ENCODE measurements at regions not wholly inside any gene's neighbourhood (a gene's known extent, or its start where the extent isn't known, plus 50 kb on each side); places are given as distances from the start of the nearest gene placed in this dataset.

GRCh38 chr13:62139597-62139996, 723.9 kb upstream of the PCDH20 start:
- DNase-seq (ENCODE audit: low spot score) = no peak
- no peak overlapping the region for H3K27ac Mint-ChIP-seq
- peaks cover 33% of the 10 kb centered on the region for H3K9me3 Mint-ChIP-seq
- H3K4me3 Mint-ChIP-seq = no peak overlapping the region
- no peaks in the 10 kb centered on the region for H3K4me1 Mint-ChIP-seq (ENCODE audit: low read depth)
- H3K27me3 Mint-ChIP-seq (ENCODE audit: low read depth) = no peaks in the 10 kb centered on the region
- no peaks in the 10 kb centered on the region for H3K36me3 Mint-ChIP-seq (ENCODE audit: low read depth)

DNA sequence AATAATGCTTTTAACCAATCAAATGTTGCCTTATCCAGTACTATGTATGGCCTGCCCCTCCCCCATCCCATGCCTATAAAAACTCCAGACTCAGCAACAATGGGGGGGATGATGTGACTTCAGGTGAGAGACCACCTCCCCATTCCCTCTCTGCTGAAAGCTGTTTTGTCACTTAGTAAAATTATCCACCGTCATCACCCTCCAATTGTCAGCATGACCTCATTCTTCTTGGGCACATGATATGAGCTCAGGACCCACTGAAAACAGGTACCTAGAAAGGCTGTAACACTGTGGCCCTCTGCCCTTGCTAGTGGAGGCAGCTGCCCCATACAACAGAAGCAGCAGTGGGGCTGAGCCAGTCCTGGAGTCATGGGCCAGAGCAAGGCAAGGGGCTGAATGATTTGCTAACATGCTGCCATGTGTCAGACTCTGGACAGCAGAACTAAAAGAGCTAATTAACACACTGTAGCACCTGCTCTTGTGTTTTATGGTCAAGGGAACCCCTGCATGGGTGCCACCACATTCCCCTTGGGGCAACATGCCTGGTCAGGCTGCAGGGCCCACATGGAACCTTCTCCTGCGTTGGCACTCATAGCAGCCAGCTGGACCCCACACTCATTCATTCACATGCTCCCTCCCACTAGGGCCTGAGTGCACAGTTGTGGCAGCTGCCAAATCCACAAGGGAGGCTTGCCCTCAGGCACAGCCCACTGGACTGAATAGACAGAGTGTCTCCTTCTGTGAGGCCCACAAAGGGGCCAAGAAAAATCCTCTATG, 722.2 kb upstream of the PCDH20 start:
- Mint-ChIP-seq H3K27ac (no peak overlapping the region), H3K4me1 (ENCODE audit: low read depth) (no peaks in the 10 kb centered on the region), H3K27me3 (ENCODE audit: low read depth) (no peaks in the 10 kb centered on the region), H3K36me3 (ENCODE audit: low read depth) (no peaks in the 10 kb centered on the region), H3K9me3 (peaks cover 31% of the 10 kb centered on the region), H3K4me3 (no peak overlapping the region)
- DNase-seq (ENCODE audit: low spot score) = no peak

DNA sequence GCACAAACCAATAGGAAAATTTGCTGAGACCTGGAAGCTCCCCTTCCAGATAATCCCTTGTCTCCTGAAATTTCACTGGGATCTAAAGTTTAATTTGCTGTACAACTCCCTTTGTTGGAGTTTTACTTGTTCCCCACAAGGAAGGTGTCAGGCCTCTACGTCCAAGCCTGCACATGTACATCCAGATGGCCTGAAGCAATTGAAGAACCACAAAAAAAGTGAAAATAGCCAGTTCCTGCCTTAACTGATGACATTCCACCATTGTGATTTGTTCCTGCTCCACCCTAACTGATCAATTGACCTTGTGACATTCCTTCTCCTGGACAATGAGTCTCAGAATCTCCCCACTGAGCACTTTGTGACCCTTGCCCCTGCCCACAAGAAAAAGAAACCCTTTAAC, 716.0 kb upstream of the PCDH20 start:
- no peaks in the 10 kb centered on the region for H3K4me1 Mint-ChIP-seq (ENCODE audit: low read depth)
- no peaks in the 10 kb centered on the region for H3K36me3 Mint-ChIP-seq (ENCODE audit: low read depth)
- H3K9me3 Mint-ChIP-seq = peaks cover 18% of the 10 kb centered on the region
- no peak for DNase-seq (ENCODE audit: low spot score)
- H3K27me3 Mint-ChIP-seq (ENCODE audit: low read depth) = no peaks in the 10 kb centered on the region
- H3K4me3 Mint-ChIP-seq = no peak overlapping the region
- H3K27ac Mint-ChIP-seq = no peak overlapping the region

DNA sequence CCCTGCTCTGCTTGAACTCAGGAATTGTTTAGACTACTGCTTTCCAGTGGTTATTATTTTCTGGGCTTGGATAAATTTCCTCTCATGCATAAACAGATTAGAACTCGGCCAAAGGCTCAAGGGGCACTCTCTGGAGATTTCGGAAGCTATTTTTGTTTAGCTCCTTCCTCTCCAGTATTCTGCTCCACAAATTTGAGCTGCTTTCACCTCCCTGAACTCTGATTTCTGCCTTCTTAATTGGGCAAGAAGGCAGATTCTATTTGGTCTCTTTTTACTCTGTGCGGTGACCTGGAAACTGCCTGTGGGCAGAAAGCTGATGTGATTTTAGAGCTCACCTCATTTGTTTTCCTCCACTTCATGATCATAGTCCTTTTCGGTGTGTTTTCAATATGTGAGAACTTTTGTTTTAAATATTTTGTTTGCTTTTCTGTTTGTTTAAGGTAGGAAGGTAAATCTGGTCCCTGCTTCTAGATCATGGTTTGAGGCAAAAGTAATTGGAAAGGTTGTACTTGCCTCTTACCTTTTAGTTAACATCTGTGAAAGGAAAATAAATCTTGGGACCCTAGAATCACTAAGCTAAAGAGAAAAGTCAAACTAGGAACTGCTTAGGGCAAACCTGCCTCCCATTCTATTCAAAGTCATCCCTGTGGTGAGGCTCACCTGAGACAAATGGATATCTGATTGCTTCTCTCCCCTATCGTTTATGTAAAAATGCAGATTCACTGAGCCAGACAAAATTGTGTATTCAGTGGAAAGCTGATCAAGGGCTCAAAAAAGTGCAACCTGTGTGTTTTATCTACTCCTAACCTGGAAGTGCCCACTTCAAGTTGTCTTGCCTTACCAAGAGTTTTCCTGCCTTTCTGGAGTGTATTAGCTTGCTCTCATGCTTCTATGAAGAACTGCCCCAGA, 714.7 kb upstream of the PCDH20 start:
- no peak for DNase-seq (ENCODE audit: low spot score)
- Mint-ChIP-seq H3K4me1 (ENCODE audit: low read depth) (no peaks in the 10 kb centered on the region), H3K27me3 (ENCODE audit: low read depth) (no peaks in the 10 kb centered on the region), H3K36me3 (ENCODE audit: low read depth) (no peaks in the 10 kb centered on the region), H3K4me3 (no peak overlapping the region), H3K27ac (no peak overlapping the region), H3K9me3 (peaks cover 18% of the 10 kb centered on the region)

DNA sequence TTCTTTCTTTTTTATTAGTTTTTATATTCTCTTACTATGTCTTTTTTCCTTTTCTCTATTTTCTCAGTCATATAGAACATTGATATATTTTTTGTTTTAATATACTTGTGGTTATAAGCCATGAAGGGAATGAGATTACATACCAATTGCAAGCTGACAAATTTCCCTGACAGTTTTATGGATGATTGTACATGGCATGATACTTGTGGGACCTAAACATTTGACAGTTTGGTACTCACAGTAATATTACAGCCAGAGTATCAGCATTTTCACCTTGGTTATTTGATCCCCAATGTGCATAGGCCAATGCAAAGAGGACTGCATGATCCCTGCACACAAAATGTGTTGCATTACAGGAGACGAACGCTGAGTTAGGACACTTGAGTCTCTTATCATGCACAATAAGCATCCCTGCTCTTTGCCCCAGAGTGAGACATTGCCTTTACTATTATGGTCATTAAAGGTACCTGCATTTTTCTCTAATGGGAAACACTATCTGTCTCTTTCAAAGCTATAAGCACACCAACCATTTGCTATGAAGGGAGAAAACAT, 713.4 kb upstream of the PCDH20 start:
- no peak for DNase-seq (ENCODE audit: low spot score)
- Mint-ChIP-seq H3K4me1 (ENCODE audit: low read depth) (no peaks in the 10 kb centered on the region), H3K27ac (no peak overlapping the region), H3K9me3 (peaks cover 18% of the 10 kb centered on the region), H3K4me3 (no peak overlapping the region), H3K27me3 (ENCODE audit: low read depth) (no peaks in the 10 kb centered on the region), H3K36me3 (ENCODE audit: low read depth) (no peaks in the 10 kb centered on the region)

- no peak for DNase-seq (ENCODE audit: low spot score)
- Mint-ChIP-seq H3K36me3 (ENCODE audit: low read depth) (no peaks in the 10 kb centered on the region), H3K4me3 (no peak overlapping the region), H3K27ac (no peak overlapping the region), H3K27me3 (ENCODE audit: low read depth) (no peaks in the 10 kb centered on the region), H3K9me3 (peaks cover 14% of the 10 kb centered on the region), H3K4me1 (ENCODE audit: low read depth) (no peaks in the 10 kb centered on the region)
Observed at GRCh38 chr13:62126400-62126799, 710.8 kb upstream of the PCDH20 start.

- no peaks in the 10 kb centered on the region for H3K27me3 Mint-ChIP-seq (ENCODE audit: low read depth)
- no peaks in the 10 kb centered on the region for H3K4me1 Mint-ChIP-seq (ENCODE audit: low read depth)
- no peak overlapping the region for H3K4me3 Mint-ChIP-seq
- no peak for DNase-seq (ENCODE audit: low spot score)
- peaks cover 10% of the 10 kb centered on the region for H3K9me3 Mint-ChIP-seq
- H3K27ac Mint-ChIP-seq = no peak overlapping the region
- no peaks in the 10 kb centered on the region for H3K36me3 Mint-ChIP-seq (ENCODE audit: low read depth)
Observed at GRCh38 chr13:62125451-62125850, 709.8 kb upstream of the PCDH20 start.

GRCh38 chr13:62123409-62123808, 707.8 kb upstream of the PCDH20 start:
- Mint-ChIP-seq H3K27ac (no peak overlapping the region), H3K9me3 (peaks cover 3% of the 10 kb centered on the region), H3K36me3 (ENCODE audit: low read depth) (no peaks in the 10 kb centered on the region), H3K4me1 (ENCODE audit: low read depth) (no peaks in the 10 kb centered on the region), H3K4me3 (no peak overlapping the region), H3K27me3 (ENCODE audit: low read depth) (no peaks in the 10 kb centered on the region)
- DNase-seq (ENCODE audit: low spot score) = no peak

DNA sequence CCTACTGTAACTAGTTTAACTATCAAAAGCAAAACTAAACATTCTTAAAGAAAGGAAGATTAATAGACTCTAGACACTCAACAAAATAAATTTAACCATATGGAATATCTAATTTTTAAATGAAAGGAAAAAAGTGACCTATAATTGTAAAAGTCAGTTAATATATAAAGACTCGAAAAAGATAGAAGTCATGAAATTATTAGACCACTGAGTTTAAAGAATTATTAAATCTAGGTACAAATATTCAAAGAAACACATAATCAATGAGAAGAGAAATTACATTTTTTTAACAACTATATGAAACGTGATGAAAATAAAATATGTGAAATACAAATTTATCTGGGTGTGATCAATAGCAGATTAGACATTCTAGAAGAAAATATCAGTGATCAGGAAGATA, 706.8 kb upstream of the PCDH20 start:
- no peaks in the 10 kb centered on the region for H3K36me3 Mint-ChIP-seq (ENCODE audit: low read depth)
- H3K27me3 Mint-ChIP-seq (ENCODE audit: low read depth) = no peaks in the 10 kb centered on the region
- no peak overlapping the region for H3K27ac Mint-ChIP-seq
- DNase-seq (ENCODE audit: low spot score) = no peak
- peaks cover under 1% of the 10 kb centered on the region for H3K9me3 Mint-ChIP-seq
- H3K4me1 Mint-ChIP-seq (ENCODE audit: low read depth) = no peaks in the 10 kb centered on the region
- H3K4me3 Mint-ChIP-seq = no peak overlapping the region

DNA sequence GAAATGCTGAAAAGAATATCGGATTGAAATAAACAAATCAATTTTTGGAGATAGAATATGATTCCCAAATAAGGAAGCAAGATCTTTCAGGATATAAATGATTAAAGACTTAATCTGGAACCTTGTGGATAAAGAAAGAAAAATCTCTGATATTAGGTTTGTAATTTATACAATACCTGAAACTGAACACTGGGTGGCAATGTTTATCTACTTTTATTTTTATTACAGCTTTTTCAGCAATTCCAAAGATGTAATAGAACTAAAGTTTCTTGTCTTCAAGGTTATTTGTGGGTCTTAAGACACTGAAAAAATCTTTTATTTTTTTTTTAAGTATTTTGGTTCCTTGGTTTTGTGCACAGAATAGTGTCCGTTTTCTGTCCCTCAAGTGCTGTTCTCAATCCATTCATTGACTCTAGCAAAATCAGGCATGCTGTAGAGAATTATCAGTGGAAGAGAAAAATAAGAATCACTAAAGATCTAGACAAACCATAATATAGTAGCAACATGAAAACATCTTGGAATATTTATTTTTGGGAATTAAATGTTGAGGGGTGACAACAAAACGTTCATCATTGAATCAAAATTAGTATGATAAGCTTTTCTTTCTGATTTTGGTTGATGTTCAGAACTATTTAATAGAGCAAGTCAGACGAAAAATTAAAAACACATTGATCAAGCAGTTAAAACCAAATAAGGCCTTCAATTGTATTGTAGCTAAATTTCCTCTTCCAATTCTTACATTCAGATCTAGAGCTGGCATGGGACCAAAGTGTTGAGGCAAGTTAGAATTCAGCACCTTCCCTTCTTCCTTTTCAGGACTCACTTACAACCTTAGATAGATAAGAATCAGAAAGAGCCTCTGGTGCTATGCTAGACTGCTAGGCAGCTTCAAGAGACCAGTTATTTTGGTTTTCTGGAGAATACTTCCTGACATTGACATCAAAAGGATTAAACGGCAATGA, 704.4 kb upstream of the PCDH20 start:
- H3K4me3 Mint-ChIP-seq = no peak overlapping the region
- no peak overlapping the region for H3K27ac Mint-ChIP-seq
- DNase-seq (ENCODE audit: low spot score) = no peak
- no peaks in the 10 kb centered on the region for H3K36me3 Mint-ChIP-seq (ENCODE audit: low read depth)
- no peaks in the 10 kb centered on the region for H3K4me1 Mint-ChIP-seq (ENCODE audit: low read depth)
- no peaks in the 10 kb centered on the region for H3K9me3 Mint-ChIP-seq
- H3K27me3 Mint-ChIP-seq (ENCODE audit: low read depth) = no peaks in the 10 kb centered on the region

DNA sequence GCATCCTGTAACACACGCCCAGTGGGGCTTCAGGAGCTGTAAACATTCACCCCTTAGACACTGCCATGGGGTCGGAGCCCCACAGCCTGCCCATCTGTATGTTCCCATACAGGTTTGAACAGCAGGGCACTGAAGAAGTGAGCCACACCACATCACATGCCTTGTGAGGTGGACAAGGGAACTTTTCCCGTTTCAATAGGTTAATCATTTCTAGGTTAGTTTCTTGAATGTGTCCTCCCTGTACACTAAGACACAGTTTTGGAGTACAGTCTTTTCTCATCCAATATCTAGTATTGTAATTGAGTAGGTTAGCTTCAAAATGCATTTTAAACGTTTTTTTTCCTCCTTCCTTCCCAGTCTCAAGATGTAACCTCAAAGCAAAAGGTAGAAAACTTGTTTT, 700.2 kb upstream of the PCDH20 start:
- Mint-ChIP-seq H3K9me3 (no peaks in the 10 kb centered on the region), H3K4me1 (ENCODE audit: low read depth) (no peaks in the 10 kb centered on the region), H3K27ac (no peak overlapping the region), H3K27me3 (ENCODE audit: low read depth) (no peaks in the 10 kb centered on the region), H3K36me3 (ENCODE audit: low read depth) (no peaks in the 10 kb centered on the region), H3K4me3 (no peak overlapping the region)
- no peak for DNase-seq (ENCODE audit: low spot score)

DNA sequence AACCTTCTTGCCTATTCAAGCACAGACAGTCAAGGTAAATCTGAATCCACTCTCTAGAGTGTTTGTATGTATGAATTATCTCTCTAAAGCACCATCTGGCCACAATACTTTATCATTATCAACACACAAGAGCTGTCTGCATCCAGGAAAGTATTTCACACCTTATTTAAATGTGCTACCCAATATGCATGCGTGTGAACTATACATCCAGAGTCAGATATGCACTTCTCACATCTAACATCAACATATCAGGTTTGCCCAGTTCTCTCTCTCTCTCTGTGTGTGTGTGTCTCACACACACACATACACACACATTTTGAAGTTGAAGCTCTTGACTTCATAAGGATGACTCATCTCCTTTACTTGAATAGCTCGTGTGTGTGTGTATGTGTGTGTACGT, 697.5 kb upstream of the PCDH20 start:
- Mint-ChIP-seq H3K27me3 (ENCODE audit: low read depth) (no peaks in the 10 kb centered on the region), H3K27ac (no peak overlapping the region), H3K9me3 (peaks cover 8% of the 10 kb centered on the region), H3K36me3 (ENCODE audit: low read depth) (no peaks in the 10 kb centered on the region), H3K4me1 (ENCODE audit: low read depth) (no peaks in the 10 kb centered on the region), H3K4me3 (no peak overlapping the region)
- no peak for DNase-seq (ENCODE audit: low spot score)

GRCh38 chr13:62110079-62110478, 694.4 kb upstream of the PCDH20 start:
- Mint-ChIP-seq H3K27ac (no peak overlapping the region), H3K4me1 (ENCODE audit: low read depth) (no peaks in the 10 kb centered on the region), H3K4me3 (no peak overlapping the region), H3K27me3 (ENCODE audit: low read depth) (no peaks in the 10 kb centered on the region), H3K9me3 (peaks cover 8% of the 10 kb centered on the region), H3K36me3 (ENCODE audit: low read depth) (no peaks in the 10 kb centered on the region)
- no peak for DNase-seq (ENCODE audit: low spot score)
